ENCODE measurements at regions not wholly inside any gene's neighbourhood (a gene's known extent, or its start where the extent isn't known, plus 50 kb on each side); places are given as distances from the start of the nearest gene placed in this dataset.

- no peak for DNase-seq (ENCODE audit: low read depth in 4 of 4, low spot score in 2 of 4)
Measured at GRCh38 chr6:67630146-67630545, 1004.9 kb upstream of the ADGRB3 start.

DNA sequence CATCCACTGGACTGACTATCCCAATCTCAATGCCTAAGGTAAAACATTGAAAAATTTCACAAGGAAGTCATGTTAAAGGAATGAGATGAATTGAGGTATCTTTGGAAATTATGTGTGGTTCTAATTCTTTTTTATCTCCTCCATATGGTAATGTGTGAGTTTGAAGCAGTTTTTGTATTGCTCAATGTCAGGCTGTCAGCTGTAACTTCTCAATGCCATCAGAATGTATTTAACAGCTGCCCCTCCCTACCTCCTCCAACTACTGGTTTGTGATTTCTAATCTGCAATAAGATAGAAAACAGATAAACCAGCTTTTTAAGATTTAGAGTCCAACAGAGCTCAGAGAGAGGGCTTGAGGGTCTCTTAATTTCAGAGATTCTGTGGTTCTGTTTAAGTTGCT lies 1005.8 kb upstream of the ADGRB3 start:
- DNase-seq (ENCODE audit: low read depth in 4 of 4, low spot score in 2 of 4): no peak

- no peak for DNase-seq (ENCODE audit: low read depth in 4 of 4, low spot score in 2 of 4)
Measured at GRCh38 chr6:67615796-67616195, 1019.3 kb upstream of the ADGRB3 start.

- no peak for DNase-seq (ENCODE audit: low read depth in 4 of 4, low spot score in 2 of 4)
Measured at GRCh38 chr6:67608099-67608749, 1026.9 kb upstream of the ADGRB3 start.

GRCh38 chr6:67606906-67607828 lies 1027.9 kb upstream of the ADGRB3 start:
- DNase-seq (ENCODE audit: low read depth in 4 of 4, low spot score in 2 of 4): no peak

DNA sequence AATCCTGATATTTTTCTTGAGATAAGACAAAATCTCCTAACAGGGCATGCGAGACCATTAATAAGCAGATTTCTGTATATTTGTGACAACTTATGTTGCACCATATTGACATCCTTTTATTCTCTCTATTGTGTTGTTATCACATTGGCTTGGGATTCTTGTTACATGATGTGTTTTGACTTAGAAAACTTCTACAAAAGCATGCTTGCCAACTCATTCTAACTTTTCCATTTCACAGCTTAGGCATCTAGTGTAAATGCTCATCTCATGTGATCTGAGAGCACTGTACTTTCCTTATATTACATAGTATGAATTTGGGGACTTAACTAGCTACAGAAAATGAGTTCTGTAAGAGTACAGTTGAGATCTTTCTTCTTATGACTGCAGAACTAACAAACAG lies 1040.7 kb upstream of the ADGRB3 start:
- no peak for DNase-seq (ENCODE audit: low read depth in 4 of 4, low spot score in 2 of 4)

GRCh38 chr6:67593247-67593646 lies 1041.8 kb upstream of the ADGRB3 start:
- DNase-seq (ENCODE audit: low read depth in 4 of 4, low spot score in 2 of 4): no peak

- DNase-seq (ENCODE audit: low read depth in 4 of 4, low spot score in 2 of 4): no peak
Measured at GRCh38 chr6:67591910-67592309, 1043.2 kb upstream of the ADGRB3 start.

- DNase-seq (ENCODE audit: low read depth in 4 of 4, low spot score in 2 of 4): no peak
Measured at GRCh38 chr6:67567842-67568241, 1067.2 kb upstream of the ADGRB3 start.

DNA sequence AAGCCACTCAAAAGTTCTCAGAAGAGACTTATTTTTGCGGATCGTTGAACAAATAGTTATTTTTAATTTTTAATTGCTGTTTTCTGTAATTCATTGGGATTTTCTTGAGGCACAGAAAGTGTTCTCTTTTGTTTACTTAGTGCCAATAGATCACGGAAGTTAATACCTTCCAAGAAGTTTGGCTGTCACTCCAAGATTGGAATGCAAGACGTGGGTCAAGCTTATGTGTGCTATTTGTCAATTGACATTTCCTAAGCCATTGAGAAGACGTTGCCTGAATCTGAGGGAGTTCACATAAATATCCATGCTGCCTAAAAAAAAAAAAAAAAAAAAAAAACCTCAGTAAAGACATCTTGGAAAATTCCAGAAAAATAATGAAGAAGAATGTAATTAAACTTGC lies 1071.4 kb upstream of the ADGRB3 start:
- no peak for DNase-seq (ENCODE audit: low read depth in 4 of 4, low spot score in 2 of 4)

GRCh38 chr6:67560068-67560467 lies 1075.0 kb upstream of the ADGRB3 start:
- DNase-seq (ENCODE audit: low read depth in 4 of 4, low spot score in 2 of 4): no peak

DNA sequence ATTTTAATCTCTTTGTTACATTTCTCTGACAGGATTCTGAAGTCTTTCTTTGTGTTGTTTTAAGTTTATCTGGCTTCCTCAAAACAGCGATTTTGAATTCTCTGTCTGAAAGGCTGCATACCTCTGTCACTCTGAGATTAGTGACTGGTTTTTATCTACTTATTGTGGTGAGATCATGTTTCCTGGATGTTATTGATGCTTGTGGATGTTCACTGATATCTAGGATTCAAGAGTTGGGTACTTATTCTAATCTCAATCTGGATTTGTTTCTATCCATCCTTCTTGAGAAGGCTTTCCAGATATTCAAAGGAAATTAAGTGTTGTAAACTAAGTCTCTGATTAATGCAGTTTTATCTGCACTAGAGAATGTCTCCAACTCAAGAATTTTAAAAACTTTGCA lies 1076.1 kb upstream of the ADGRB3 start:
- no peak for DNase-seq (ENCODE audit: low read depth in 4 of 4, low spot score in 2 of 4)

GRCh38 chr6:67544851-67545452 lies 1090.1 kb upstream of the ADGRB3 start:
- no peak for DNase-seq (ENCODE audit: low read depth in 4 of 4, low spot score in 2 of 4)

DNA sequence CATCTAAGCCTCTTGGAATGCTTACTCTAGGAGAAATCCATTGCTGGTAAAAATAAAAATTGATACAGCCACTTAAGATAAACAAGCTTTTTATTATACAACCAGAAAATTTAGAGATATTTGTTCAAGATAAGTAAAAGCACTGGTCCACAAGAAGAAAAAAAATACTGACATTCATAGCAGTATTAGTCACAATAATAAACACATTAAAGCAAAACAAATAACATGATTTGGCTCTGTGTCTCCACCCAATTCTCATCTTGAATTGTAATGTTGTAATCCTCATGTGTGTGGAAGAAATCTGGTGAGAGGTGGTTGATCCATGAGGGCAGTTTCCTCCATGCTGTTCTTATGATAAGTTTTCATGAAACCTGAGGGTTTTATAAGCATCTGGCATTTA lies 1093.5 kb upstream of the ADGRB3 start:
- no peak for DNase-seq (ENCODE audit: low read depth in 4 of 4, low spot score in 2 of 4)

GRCh38 chr6:67538032-67538431 lies 1097.0 kb upstream of the ADGRB3 start:
- DNase-seq (ENCODE audit: low read depth in 4 of 4, low spot score in 2 of 4): no peak

DNA sequence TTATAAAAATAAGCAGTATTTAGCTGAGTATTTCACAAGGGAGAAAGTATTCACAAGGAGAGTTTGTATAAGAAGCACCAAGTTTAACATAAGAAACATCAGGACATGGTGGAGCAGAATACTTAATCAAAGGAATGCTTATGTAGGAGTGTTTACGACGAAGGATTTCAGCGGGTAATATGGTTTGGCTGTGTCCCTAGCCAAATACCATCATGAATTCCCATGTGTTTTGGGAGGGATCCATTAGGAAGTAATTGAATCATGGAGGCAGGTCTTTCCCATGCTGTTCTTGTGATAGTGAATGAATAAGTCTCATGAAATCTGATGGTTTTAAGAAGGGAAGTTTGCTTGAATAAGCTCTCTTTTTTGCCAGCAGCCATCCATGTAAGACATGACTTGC lies 1099.1 kb upstream of the ADGRB3 start:
- no peak for DNase-seq (ENCODE audit: low read depth in 4 of 4, low spot score in 2 of 4)

DNA sequence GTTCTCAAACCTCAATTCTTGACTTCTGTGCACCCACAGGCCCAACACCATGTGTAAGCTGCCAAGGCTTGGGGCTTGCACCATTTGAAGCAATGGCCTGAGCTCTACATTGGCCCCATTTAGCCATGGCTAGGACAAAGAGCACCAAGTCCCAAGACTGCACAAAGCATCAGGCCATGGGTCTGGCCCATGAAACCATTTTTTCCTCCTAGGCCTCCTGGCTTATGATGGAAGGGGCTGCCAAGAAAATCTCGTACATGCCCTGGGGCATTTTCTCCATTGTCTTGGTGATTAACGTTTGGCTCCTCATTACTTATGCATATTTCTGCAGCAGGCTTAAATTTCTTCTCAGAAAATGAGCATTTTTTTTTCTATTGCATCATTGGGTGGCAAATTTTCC lies 1128.7 kb upstream of the ADGRB3 start:
- no peak for DNase-seq (ENCODE audit: low read depth in 4 of 4, low spot score in 2 of 4)

DNA sequence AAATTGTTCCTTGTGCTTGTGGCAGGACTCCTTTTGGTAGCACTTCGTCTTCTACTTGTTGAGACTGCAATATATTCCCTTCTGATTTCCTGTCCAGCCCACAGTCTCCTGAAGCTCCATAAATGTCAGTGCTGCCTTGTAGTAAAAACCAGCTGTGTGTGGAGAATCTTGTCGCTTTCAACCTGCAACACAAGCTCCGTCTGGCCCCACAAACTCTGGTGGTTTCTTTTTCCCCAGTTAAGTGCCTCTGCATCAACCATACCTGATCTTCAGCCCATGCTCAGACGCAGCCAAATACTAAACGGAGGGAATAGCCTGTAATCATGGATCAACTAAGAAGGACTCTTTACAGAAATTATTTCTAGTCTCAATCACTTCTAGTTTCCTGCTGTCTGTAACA lies 1133.3 kb upstream of the ADGRB3 start:
- peak in 1 of 4 donors; percentile 4 for DNase-seq (ENCODE audit: low read depth in 4 of 4, low spot score in 2 of 4)

- no peak for DNase-seq (ENCODE audit: low read depth in 4 of 4, low spot score in 2 of 4)
Measured at GRCh38 chr6:67497749-67498148, 1137.3 kb upstream of the ADGRB3 start.

- no peak for DNase-seq (ENCODE audit: low read depth in 4 of 4, low spot score in 2 of 4)
Measured at GRCh38 chr6:67496191-67496590, 1138.9 kb upstream of the ADGRB3 start.

DNA sequence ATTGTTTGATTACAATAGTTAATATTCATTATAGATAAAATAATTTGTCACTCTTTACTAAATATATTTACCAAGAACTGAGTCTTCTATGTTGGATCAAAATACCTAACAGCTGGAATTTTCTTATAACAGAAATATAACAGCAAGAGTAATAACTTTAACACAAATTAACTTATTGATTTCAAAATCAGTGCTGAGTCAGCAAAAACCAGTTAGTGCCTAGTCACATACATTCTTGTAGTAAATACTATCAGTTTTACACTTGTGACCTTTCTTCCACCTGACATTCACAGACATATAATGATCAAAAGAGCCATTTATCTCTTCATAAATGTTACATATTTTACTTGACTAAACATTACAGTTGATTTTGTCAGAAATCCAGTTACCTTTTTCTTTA lies 1141.4 kb upstream of the ADGRB3 start:
- DNase-seq (ENCODE audit: low read depth in 4 of 4, low spot score in 2 of 4): no peak

- DNase-seq (ENCODE audit: low read depth in 4 of 4, low spot score in 2 of 4): no peak
Measured at GRCh38 chr6:67475700-67476099, 1159.4 kb upstream of the ADGRB3 start.
